Prostate gland (tissue), 2 donors: ENCODE measurements at regions not wholly inside any gene's neighbourhood (a gene's known extent, or its start where the extent isn't known, plus 50 kb on each side); places are given as distances from the start of the nearest gene placed in this dataset.

Experiments used
- DNase-seq: peaks from one replicate; pipeline ENCODE4 v3.0.0-alpha.2; 2019; ENCODE audit warnings: low spot score
- H3K27ac ChIP-seq, 2 donors: fragments of 200-600 bp; sonication (generic); 2 replicates each; pipeline ENCODE4 v1.5.1; 2017 to 2019
- H3K27me3 ChIP-seq: fragments of 200-600 bp; sonication (generic); replicated peaks from 2 replicates; pipeline ENCODE4 v1.5.1; 2019; ENCODE audit not compliant: insufficient read depth
- H3K36me3 ChIP-seq, 2 donors: fragments of 200-600 bp; sonication (generic); 1 replicate in 1 of 2; 2 replicates in 1 of 2; pipeline versions ENCODE4 v1.5.1 to v1.8.1; 2017 to 2019
- H3K4me1 ChIP-seq: fragments of 200-600 bp; sonication (generic); replicated peaks from 2 replicates; pipeline ENCODE4 v1.5.1; 2019
- H3K4me3 ChIP-seq, 2 donors: fragments of 200-600 bp; sonication (generic); 2 replicates each; pipeline ENCODE4 v1.5.1; 2017 to 2019
- H3K9me3 ChIP-seq: fragments of 200-600 bp; sonication (generic); 2 replicates; pipeline ENCODE4 v1.5.1; 2017
- CTCF ChIP-seq, 4 experiments: fragments of 200-600 bp in 2 of 4; fragments of 450-650 bp in 2 of 4; sonication (generic) in 2 of 4; IDR thresholded peaks; 1 replicate in 3 of 4; 2 replicates in 1 of 4; pipeline ENCODE4 v1.5.1; 2016 to 2019; ENCODE audit warnings: antibody characterized with exemption in 4 of 4, mild to moderate bottlenecking in 2 of 4, moderate library complexity in 2 of 4
- POLR2A ChIP-seq: fragments of 450-650 bp; IDR thresholded peaks from one replicate; pipeline ENCODE4 v1.6.1; 2016; ENCODE audit warnings: antibody characterized with exemption, mild to moderate bottlenecking
- POLR2AphosphoS5 ChIP-seq: sonication (generic); formaldehyde crosslinking; IDR thresholded peaks from one replicate; pipeline ENCODE4 v1.6.1; 2017; ENCODE audit warnings: antibody characterized with exemption
- WGBS: methylation state at CpG from one replicate; pipeline ENCODE4 v1.1.5; 2018; 5-methylcytosine and 5-hydroxymethylcytosine counted together
- intact Hi-C: fragments of 100-400 bp; cut with DNase I; formaldehyde crosslinking; loops from one replicate; pipeline ENCODE4 v1.14.2; 2022

DNA sequence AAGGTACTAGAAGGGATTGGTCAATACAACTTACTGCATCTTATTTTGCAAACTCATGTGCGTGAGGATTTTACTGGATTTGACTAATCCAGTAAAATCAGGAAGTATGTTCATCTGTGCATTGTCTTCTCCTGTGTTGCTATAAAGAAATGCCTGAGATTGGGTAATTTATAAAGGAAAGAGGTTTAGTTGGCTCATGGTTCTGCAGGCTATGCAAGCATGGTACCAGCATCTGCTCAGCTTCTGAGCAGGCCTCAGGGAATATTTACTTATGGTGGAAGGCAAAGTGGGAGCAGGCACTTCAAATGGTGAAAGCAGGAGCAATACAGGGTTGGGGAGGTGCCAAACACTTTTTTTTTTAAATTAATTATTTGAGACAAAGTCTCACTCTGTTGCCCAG lies 2199.5 kb upstream of the WWC1 start:
- Histone ChIP-seq H3K9me3 (no peaks in the 10 kb centered on the region), H3K4me3 (no peak overlapping the region), H3K27me3 (no peaks in the 10 kb centered on the region), H3K27ac (no peak overlapping the region), H3K4me1 (no peaks in the 10 kb centered on the region), H3K36me3 (no peaks in the 10 kb centered on the region)
- TF ChIP-seq POLR2AphosphoS5 (no peak), CTCF (IDR thresholded peaks at IDR 0.05) (no peak), POLR2A (no peak)
- DNase-seq: no peak
- intact Hi-C loops: no loop called here
- WGBS: 100% methylated on average over 1 of the region's 1 CpG

- intact Hi-C loops: no loop called here
- WGBS: 85% methylated on average over 4 of the region's 4 CpGs
- no peaks in the 10 kb centered on the region for H3K9me3 ChIP-seq
- H3K27me3 ChIP-seq: no peaks in the 10 kb centered on the region
- H3K4me1 ChIP-seq: no peaks in the 10 kb centered on the region
- no peak for TF ChIP-seq CTCF (IDR thresholded peaks at IDR 0.05)
- no peak for TF ChIP-seq POLR2AphosphoS5
- TF ChIP-seq POLR2A: no peak
- DNase-seq: no peak
- no peaks in the 10 kb centered on the region for H3K36me3 ChIP-seq
- no peak overlapping the region for H3K27ac ChIP-seq
- no peak overlapping the region for H3K4me3 ChIP-seq
Measured at GRCh38 chr5:166093312-166093711, 2198.1 kb upstream of the WWC1 start.

DNA sequence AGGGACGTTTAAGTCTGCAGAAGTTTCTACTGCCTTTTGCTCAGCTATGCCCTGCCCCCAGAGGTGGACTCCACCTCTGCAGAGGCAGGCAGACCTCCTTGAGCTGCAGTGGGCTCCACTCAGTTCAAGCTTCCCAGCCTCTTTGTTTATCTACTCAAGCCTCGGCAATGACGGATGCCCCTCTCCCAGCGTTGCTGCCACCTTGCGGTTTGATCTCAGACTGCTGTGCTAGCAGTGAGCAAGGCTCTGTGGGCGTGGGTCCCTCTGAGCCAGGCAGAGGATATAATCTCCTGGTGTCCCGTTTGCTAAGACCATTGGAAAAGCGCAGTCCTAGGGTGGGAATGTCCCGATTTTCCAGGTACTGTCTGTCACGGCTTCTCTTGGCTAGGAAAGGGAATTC lies 2188.5 kb upstream of the WWC1 start:
- DNase-seq: no peak
- TF ChIP-seq CTCF (IDR thresholded peaks at IDR 0.05): no peak
- TF ChIP-seq POLR2AphosphoS5: no peak
- TF ChIP-seq POLR2A: no peak
- 95% methylated on average over 10 of the region's 10 CpGs for WGBS
- H3K4me1 ChIP-seq: no peaks in the 10 kb centered on the region
- H3K9me3 ChIP-seq: no peaks in the 10 kb centered on the region
- no peak overlapping the region for H3K4me3 ChIP-seq
- no peak overlapping the region for H3K27ac ChIP-seq
- H3K36me3 ChIP-seq: no peaks in the 10 kb centered on the region
- intact Hi-C loops: no loop called here
- no peaks in the 10 kb centered on the region for H3K27me3 ChIP-seq

GRCh38 chr5:166111021-166111420 lies 2180.4 kb upstream of the WWC1 start:
- intact Hi-C loops: no loop called here
- Histone ChIP-seq H3K4me3 (no peak overlapping the region), H3K36me3 (no peaks in the 10 kb centered on the region), H3K4me1 (no peaks in the 10 kb centered on the region), H3K27ac (no peak overlapping the region), H3K27me3 (no peaks in the 10 kb centered on the region), H3K9me3 (no peaks in the 10 kb centered on the region)
- DNase-seq: no peak
- 73% methylated on average over 3 of the region's 3 CpGs for WGBS
- TF ChIP-seq POLR2A (no peak), POLR2AphosphoS5 (no peak)

DNA sequence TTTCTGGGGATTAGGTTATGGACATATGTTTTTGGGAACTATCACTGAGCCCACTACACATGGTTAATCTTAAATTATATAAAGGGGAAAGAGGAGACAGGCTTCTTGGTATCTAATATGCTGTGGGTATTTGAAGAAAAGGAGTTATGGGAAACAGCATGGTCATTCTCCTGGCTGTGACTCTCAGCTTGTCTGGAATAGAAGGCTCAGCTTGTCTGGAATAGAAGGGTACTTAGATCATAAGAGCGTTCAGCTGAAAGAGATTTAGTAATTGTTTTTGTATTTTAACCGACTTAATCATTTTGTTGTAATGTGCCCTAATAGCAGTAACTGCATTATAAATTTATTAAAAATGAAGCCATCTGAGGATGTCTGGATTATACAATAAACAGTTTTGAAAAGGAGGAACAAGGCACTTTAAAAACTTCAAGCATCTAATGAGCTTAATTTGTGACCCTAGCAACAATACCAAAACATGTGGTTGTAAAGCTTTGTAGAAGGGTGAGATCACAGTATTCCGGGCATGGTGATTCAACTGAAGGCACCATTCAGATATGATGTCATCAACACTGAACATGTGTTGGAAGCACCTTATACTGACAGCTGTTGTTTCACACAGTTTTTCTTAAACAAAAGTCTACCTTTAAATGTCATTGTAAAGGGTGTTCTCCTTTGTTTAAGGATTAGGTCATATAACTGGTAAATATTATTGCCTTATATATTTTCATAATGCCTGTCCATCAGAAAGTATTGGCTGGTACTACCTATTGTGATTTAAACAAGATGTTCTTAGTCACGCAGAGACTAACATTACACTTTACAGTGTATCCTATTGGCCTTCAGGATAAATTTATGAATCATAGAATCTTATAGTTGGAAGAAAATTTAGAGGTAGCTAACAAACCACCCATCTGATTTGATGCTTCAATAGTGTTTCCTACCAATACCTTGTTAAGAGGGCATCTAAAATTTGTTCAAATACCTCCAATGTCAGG lies 2174.1 kb upstream of the WWC1 start:
- H3K9me3 ChIP-seq: no peaks in the 10 kb centered on the region
- TF ChIP-seq CTCF (IDR thresholded peaks at IDR 0.05): no peak
- no peak for TF ChIP-seq POLR2AphosphoS5
- TF ChIP-seq POLR2A: no peak
- intact Hi-C loops: no loop called here
- H3K4me3 ChIP-seq: no peak overlapping the region
- H3K27ac ChIP-seq: no peak overlapping the region
- no peaks in the 10 kb centered on the region for H3K4me1 ChIP-seq
- no peak for DNase-seq
- 82% methylated on average over 4 of the region's 4 CpGs for WGBS
- H3K27me3 ChIP-seq: no peaks in the 10 kb centered on the region
- H3K36me3 ChIP-seq: no peaks in the 10 kb centered on the region
